OCI-LY1 (cell line): ENCODE measurements at regions not wholly inside any gene's neighbourhood (a gene's known extent, or its start where the extent isn't known, plus 50 kb on each side); places are given as distances from the start of the nearest gene placed in this dataset.

Experiments used
- EZH2 ChIP-seq: fragments of 200-600 bp; sonication (generic), shearing (Covaris generic); IDR thresholded peaks from 2 replicates; pipeline ENCODE4 v1.8.0; 2017; ENCODE audit warnings: borderline replicate concordance, mixed run types, mild to moderate bottlenecking, antibody characterized with exemption, low read length, moderate library complexity, mixed read lengths
- TF ChIP-seq, protein P1 (sequence below): fragments of 200-600 bp; sonication (generic), shearing (Covaris generic); IDR thresholded peaks from 2 replicates; pipeline ENCODE4 v1.5.1; 2017; ENCODE audit warnings: mild to moderate bottlenecking, antibody characterized with exemption, low read length, moderate library complexity, mixed read lengths

DNA sequence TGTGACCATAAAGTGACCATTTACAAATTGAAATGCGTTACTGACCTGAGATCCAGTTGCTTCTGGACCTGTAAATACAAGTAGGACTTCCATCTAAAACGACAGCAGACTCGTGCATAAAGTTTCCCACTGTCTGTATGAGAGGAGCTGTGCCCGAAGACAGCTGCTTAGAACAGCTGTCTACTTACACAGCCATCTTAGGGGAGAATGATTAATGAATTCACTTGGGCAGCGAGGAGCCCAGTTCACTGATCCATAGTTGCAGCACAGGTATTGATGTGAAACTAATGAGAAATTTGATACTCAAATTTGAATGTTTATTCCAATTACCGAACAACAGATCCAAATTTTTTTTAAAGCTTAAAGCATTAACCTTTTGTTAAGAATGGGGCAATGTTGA lies 748.1 kb downstream of the NR2F2 start:
- TF ChIP-seq, protein P1, sequence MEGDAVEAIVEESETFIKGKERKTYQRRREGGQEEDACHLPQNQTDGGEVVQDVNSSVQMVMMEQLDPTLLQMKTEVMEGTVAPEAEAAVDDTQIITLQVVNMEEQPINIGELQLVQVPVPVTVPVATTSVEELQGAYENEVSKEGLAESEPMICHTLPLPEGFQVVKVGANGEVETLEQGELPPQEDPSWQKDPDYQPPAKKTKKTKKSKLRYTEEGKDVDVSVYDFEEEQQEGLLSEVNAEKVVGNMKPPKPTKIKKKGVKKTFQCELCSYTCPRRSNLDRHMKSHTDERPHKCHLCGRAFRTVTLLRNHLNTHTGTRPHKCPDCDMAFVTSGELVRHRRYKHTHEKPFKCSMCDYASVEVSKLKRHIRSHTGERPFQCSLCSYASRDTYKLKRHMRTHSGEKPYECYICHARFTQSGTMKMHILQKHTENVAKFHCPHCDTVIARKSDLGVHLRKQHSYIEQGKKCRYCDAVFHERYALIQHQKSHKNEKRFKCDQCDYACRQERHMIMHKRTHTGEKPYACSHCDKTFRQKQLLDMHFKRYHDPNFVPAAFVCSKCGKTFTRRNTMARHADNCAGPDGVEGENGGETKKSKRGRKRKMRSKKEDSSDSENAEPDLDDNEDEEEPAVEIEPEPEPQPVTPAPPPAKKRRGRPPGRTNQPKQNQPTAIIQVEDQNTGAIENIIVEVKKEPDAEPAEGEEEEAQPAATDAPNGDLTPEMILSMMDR, result no peak
- no peak for TF ChIP-seq EZH2
